ENCODE measurements at regions not wholly inside any gene's neighbourhood (a gene's known extent, or its start where the extent isn't known, plus 50 kb on each side); places are given as distances from the start of the nearest gene placed in this dataset.

DNA sequence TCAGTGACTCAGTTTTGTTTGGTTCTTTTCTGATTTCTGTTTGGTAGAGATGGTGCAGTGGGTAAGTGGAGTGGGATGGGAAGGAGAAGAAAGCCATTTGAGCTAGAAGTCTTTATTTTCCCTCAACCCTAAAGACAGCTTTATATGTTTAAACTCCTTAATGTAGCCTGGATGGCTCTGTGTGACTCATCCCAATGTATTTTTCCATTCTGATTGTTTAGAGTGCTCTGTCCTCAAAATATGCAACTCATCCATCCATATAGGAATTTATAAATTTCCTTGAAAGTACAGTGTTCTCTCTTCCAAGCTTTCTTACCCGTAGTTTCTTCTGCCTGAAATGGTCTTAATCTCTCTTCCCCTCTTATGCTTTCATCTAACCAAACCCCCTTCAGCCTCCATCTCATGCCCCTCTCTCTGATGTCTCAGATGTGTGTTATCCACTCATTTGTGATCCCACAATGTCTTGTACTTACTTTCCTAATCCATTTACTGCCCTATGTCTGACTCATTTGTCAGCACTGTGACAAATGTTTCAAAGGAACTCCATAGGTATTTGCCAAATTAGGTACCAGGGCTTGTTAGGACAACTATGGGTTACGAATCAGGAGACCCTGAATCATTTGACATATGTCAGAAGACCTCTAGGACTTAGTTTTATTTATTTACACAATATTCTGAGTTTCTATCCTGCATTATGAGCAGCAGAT is 217.5 kb upstream of the SGCD start:
- no peak for TF ChIP-seq SIN3A (IDR thresholded peaks at IDR 0.05; ENCODE audit: borderline replicate concordance, insufficient read depth, low read length)
- TF ChIP-seq, protein P1, sequence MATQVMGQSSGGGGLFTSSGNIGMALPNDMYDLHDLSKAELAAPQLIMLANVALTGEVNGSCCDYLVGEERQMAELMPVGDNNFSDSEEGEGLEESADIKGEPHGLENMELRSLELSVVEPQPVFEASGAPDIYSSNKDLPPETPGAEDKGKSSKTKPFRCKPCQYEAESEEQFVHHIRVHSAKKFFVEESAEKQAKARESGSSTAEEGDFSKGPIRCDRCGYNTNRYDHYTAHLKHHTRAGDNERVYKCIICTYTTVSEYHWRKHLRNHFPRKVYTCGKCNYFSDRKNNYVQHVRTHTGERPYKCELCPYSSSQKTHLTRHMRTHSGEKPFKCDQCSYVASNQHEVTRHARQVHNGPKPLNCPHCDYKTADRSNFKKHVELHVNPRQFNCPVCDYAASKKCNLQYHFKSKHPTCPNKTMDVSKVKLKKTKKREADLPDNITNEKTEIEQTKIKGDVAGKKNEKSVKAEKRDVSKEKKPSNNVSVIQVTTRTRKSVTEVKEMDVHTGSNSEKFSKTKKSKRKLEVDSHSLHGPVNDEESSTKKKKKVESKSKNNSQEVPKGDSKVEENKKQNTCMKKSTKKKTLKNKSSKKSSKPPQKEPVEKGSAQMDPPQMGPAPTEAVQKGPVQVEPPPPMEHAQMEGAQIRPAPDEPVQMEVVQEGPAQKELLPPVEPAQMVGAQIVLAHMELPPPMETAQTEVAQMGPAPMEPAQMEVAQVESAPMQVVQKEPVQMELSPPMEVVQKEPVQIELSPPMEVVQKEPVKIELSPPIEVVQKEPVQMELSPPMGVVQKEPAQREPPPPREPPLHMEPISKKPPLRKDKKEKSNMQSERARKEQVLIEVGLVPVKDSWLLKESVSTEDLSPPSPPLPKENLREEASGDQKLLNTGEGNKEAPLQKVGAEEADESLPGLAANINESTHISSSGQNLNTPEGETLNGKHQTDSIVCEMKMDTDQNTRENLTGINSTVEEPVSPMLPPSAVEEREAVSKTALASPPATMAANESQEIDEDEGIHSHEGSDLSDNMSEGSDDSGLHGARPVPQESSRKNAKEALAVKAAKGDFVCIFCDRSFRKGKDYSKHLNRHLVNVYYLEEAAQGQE (IDR thresholded peaks at IDR 0.05; ENCODE audit: insufficient read depth in 1 of 2, low read depth in 2 of 2, low read length in 2 of 2), result no peak
- no peak for TF ChIP-seq FOXP2 (optimal IDR thresholded peaks at IDR 0.05; ENCODE audit: borderline replicate concordance, extremely low read depth, extremely low read length, insufficient read depth)
- no peak for TF ChIP-seq TAF1 (IDR thresholded peaks at IDR 0.05; ENCODE audit: borderline replicate concordance, insufficient read depth, low read length)
- TF ChIP-seq POLR2AphosphoS5 (IDR thresholded peaks at IDR 0.05; ENCODE audit: low read depth, low read length), result no peak

DNA sequence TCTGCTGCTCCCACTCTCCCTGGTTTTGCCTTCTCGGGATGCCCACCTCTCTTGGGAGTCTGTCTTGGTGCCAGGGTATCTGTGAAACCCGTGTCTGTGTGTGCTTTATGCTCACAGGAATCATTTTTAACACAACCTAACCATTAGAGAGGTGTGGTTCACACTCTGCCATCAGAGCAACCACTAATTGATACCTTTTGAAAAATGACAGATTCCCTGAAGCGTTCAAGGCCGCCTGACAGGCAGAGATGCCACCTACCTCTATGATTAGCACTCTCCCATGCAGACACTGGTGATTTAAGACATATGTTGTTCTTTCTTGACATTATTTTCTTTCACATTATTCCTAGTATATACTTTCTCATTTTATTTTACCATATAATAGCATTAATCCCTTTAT is 207.3 kb upstream of the SGCD start:
- TF ChIP-seq FOXP2 (optimal IDR thresholded peaks at IDR 0.05; ENCODE audit: borderline replicate concordance, extremely low read depth, extremely low read length, insufficient read depth) (no peak), POLR2AphosphoS5 (IDR thresholded peaks at IDR 0.05; ENCODE audit: low read depth, low read length) (no peak), TAF1 (IDR thresholded peaks at IDR 0.05; ENCODE audit: borderline replicate concordance, insufficient read depth, low read length) (no peak), SIN3A (IDR thresholded peaks at IDR 0.05; ENCODE audit: borderline replicate concordance, insufficient read depth, low read length) (no peak)
- TF ChIP-seq, protein P1 (IDR thresholded peaks at IDR 0.05; ENCODE audit: insufficient read depth in 1 of 2, low read depth in 2 of 2, low read length in 2 of 2), result no peak

DNA sequence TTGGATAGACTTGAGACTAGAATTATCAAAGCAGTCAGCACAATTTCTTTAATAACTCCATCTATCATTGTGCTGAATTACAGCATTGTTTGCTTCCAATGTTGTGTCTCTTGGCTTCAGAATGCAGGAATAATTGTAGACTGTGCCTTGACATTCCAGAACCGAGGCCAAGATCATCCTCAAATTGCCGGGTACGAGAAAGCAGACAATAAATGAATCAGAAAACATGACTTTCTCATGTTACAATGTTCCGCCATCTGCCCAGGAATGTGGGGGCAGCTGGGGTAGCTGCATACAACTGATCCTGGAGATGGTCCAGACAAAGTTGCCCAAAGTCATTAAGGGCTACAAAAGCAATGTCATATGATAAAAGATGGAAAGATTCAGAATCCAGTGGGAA is 206.2 kb upstream of the SGCD start:
- TF ChIP-seq FOXP2 (optimal IDR thresholded peaks at IDR 0.05; ENCODE audit: borderline replicate concordance, extremely low read depth, extremely low read length, insufficient read depth), result no peak
- TF ChIP-seq, protein P1 (IDR thresholded peaks at IDR 0.05; ENCODE audit: insufficient read depth in 1 of 2, low read depth in 2 of 2, low read length in 2 of 2), result no peak
- TF ChIP-seq SIN3A (IDR thresholded peaks at IDR 0.05; ENCODE audit: borderline replicate concordance, insufficient read depth, low read length), result no peak
- TF ChIP-seq TAF1 (IDR thresholded peaks at IDR 0.05; ENCODE audit: borderline replicate concordance, insufficient read depth, low read length), result no peak

DNA sequence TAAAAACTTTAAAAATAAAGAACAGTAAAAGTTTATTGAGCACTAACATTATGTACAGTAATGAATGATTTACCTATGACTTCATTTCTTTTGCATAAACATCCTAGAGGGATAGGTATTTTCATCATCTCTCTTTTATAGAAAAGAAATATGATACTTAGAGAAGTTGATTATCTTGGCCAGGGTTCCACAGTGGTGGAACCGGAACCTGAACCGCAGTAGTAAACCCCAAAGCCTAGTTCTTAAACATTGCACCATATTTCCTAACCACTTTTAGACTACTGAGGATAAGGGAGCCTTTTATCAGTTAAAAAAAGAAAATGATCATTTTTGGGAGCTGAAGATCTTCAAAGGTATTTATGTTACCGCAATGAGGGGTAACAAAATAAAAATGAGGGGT is 205.7 kb upstream of the SGCD start:
- TF ChIP-seq SIN3A (IDR thresholded peaks at IDR 0.05; ENCODE audit: borderline replicate concordance, insufficient read depth, low read length), result no peak
- TF ChIP-seq, protein P1 (IDR thresholded peaks at IDR 0.05; ENCODE audit: insufficient read depth in 1 of 2, low read depth in 2 of 2, low read length in 2 of 2), result no peak
- TF ChIP-seq TAF1 (IDR thresholded peaks at IDR 0.05; ENCODE audit: borderline replicate concordance, insufficient read depth, low read length), result no peak
- TF ChIP-seq FOXP2 (optimal IDR thresholded peaks at IDR 0.05; ENCODE audit: borderline replicate concordance, extremely low read depth, extremely low read length, insufficient read depth), result no peak
- no peak for TF ChIP-seq POLR2AphosphoS5 (IDR thresholded peaks at IDR 0.05; ENCODE audit: low read depth, low read length)
